ENCODE measurements at regions not wholly inside any gene's neighbourhood (a gene's known extent, or its start where the extent isn't known, plus 50 kb on each side); places are given as distances from the start of the nearest gene placed in this dataset.
"Not testable (repeated sequence)": the region's sequence is repeated elsewhere in the genome, so short reads cannot be mapped to it uniquely, and the experiment has no call there.

GRCh38 chr14:49114161-49114893 lies 471.9 kb downstream of the RPS29 start:
- DNase-seq (ENCODE audit: low spot score): no peak

DNA sequence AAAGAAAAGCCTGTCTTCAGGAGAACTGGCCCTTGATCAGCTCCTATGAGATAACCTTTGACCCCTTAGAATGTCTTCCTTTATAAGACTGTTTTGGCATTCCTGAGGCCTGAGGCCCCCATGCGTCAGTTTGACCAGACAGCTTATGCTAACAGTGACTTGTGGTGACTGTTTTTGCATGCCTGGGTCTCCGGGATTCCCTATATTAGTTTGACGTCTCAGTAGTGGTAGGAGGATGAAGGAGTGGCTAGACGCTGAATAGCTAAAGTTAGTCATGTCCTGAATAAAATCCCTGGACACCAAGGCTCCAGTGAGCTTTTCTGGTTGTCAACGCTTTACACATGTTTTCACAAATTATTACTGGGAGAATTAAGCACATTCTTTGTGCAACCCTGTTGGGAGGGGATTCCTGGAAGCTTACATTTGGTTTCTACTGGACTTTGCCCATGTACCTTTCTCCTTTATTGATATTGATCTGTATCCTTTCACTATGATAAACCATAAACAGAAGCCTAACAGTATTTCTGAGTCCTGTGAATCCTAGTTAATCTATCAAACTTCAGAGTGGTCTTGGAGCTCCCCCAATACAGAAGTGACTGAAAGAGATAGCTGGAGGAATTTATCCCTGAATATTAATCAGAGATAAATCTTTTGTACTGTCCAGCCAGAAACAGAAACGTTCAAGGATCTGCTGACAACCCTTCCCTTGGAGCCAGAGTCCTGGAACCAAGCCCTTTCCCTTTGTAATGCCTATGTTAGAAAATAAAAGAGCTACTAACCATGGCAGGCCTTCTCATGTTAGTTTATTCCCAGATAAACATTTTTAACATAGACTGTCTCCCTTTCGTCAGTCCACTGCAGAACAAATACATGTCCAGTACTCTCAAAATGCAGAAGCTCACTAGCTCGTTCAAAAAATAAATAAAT lies 479.2 kb downstream of the RPS29 start:
- DNase-seq (ENCODE audit: low spot score): no peak

DNA sequence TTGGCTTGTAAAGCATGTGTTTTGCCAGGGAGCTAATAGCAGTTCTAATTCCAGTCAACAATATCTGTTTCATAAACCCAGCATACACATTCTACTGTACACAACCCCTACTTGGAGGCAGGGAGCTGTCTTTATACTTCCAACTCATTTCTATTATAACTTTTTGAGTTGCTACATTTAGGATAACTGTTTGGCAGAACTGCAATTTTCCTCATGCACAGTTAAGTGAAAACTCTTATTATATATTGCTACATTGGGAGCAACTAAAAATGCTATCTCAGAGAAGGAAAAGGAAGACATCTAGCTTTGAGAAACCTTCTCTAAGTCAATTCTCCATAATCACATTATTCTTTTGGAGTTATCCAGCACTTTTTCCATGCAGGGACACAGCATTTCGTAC lies 480.2 kb downstream of the RPS29 start:
- no peak for DNase-seq (ENCODE audit: low spot score)

GRCh38 chr14:49105512-49105911 lies 480.7 kb downstream of the RPS29 start:
- no peak for DNase-seq (ENCODE audit: low spot score)

GRCh38 chr14:49092345-49092744 lies 493.8 kb downstream of the RPS29 start:
- no peak for DNase-seq (ENCODE audit: low spot score)

- DNase-seq (ENCODE audit: low spot score): no peak
Observed at GRCh38 chr14:49089107-49089506, 497.1 kb downstream of the RPS29 start.

DNA sequence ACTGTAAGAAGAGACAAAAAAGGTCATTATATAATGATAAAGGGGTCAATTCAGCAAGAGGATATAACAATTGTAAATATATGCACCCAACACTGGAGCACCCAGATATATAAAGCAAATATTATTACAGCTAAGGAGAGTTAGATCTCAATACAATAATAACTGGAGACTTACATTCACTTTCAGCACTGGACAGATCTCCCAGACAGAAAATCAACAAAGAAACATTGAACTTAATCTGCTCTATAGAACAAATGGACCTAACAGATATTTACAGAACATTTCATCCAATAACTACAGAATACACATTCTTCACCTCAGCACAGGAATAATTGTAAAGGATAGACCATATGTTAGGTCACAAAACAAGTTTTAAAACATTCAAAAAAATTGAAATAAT lies 512.9 kb downstream of the RPS29 start:
- DNase-seq (ENCODE audit: low spot score): not testable (repeated sequence)

GRCh38 chr14:49058511-49058910 lies 527.7 kb downstream of the RPS29 start:
- no peak for DNase-seq (ENCODE audit: low spot score)

DNA sequence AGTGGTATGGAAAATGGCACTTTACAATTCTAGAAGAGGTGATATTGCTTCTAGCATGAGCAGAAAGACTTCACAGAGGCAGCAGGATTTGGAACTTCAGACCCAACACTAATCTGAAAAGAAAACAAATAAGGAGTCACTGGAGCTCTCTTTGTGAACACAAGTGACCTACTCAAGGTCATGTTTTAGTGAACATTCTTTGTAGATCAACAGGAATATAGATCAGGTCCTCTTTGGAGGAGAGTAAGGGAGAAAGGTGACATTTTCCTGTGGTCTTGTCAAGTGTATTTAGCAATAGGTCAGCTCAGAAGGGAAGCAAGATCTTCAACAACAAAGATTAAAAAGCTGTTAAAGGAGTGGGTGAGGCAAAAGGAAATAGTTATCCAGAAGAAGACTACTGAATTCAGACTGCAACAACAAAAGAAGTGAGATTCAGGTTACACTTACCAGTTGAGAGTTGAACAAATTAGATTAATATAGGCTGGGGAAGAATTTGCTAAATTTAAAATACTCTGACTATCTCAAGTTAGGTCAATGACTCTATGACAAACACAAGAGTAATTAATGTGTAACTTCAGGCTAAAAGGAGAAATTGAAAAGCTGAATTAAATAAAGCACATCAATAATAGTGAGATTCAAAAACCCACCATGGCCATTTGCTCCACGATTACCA lies 528.2 kb downstream of the RPS29 start:
- no peak for DNase-seq (ENCODE audit: low spot score)

DNA sequence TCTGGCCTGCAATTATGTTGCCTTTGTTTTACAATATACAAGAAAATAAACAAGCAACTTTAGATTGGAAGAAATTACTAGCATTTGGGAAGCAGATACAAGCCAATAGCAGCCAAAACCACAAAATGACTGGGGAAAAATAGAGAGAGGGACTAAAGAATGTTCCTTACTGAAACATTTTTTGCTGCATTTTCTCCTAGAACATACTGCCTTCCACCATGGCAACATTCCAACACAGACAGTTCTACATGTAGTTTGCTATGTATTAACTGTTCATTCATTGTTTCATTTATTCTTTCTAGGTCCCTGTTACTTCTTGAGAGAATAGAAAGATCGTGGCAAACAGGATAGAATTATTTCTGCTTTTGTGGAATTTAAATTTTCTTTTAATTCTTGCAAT lies 530.2 kb downstream of the RPS29 start:
- no peak for DNase-seq (ENCODE audit: low spot score)

GRCh38 chr14:49052521-49052920 lies 533.7 kb downstream of the RPS29 start:
- no peak for DNase-seq (ENCODE audit: low spot score)

DNA sequence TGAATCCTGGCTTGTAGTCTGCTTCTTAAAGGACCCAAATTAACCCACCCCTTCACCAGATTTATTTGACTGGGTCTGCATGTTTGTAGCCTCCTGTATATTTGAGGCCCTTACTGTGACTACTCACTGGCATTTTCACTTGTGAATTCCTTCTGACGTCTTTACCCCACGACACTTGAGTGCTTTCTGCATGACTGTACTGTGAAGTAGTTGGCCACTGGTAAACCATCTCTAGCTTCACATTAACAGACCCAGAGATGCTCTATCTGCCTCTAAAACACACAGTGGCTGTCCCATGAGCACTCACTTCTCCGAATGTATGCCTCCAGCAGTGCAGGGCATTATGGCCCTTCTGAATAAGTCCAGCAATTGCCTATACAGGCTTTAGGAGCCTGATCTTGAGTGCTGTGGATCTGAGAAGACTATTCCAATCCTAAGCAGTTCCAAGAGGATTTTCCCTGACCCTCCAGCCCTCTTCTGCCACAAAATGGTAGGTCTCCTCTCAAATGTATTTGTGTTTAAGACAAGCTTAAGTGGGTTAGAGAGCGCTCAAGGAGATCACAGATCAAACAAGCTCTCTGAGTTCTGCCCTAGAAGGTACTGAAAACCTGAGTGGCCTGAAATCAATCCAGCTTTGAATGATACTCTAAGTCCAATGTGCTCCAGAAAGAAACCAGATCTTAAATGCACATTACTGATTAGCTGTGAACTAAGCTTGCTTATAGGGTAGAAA lies 534.7 kb downstream of the RPS29 start:
- DNase-seq (ENCODE audit: low spot score): no peak

- no peak for DNase-seq (ENCODE audit: low spot score)
Observed at GRCh38 chr14:49050822-49051221, 535.4 kb downstream of the RPS29 start.

DNA sequence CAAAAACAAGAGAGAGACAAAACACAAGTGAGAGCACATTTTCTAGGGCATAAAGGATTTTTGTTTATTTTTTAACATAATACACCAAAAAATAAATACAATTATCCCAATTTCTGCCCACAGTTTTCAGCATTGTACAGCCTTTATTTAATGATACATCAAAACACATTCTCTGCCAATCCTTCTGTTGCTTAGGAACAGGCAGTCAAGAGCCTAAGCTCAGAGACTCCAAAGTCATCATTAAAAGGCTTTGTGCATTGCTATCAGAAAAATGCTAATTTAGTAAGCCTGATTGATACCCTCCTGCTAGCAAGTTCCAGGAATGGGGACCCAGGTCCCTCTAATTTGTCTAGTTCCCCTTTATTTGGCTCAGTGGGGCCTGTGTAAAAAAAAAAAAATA lies 536.5 kb downstream of the RPS29 start:
- no peak for DNase-seq (ENCODE audit: low spot score)

- no peak for DNase-seq (ENCODE audit: low spot score)
Observed at GRCh38 chr14:49044981-49045380, 541.2 kb downstream of the RPS29 start.

DNA sequence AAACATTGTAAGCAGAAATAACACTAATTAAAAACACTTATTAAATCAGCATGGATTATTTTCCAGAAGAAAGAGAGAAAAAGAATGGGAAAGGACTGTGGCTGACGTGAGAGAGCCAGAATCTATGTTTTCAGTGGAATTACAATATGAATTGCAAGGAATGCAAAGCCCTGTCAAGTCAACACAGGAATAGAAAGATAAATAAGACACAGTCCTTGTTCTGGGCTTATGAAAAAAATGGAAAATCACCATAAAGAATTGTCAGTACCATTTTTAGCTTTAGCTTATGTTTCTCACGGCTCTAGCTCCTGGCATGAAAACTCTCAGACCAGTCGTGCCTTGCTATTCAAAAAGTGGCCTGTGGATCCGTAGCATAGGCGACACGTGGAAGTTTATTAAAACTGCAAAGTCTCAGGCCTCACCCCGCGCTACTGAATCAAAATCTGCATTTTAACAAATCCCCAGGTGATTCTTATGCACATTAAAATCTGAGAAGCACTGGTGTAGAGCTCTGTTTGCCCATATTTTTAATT lies 549.1 kb downstream of the RPS29 start:
- DNase-seq (ENCODE audit: low spot score): no peak

DNA sequence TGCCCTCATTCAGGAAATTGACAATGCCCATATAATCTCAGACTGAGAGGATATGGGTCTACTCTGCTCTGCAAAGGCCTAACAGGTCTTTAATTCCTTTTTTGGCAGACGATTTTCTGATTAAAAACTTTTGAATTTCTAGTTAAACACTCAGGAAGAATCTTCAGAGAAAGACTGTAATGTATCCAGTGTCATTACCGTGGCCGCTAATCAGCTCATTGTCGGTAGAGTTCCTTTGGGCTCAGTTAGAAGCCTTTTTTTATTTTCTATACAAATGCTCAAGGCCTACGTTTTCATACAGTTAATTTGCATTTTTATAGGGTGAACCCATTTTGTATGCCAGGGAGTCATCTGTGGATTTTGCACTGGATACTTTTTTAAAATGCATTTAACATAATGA lies 549.9 kb downstream of the RPS29 start:
- DNase-seq (ENCODE audit: low spot score): no peak

DNA sequence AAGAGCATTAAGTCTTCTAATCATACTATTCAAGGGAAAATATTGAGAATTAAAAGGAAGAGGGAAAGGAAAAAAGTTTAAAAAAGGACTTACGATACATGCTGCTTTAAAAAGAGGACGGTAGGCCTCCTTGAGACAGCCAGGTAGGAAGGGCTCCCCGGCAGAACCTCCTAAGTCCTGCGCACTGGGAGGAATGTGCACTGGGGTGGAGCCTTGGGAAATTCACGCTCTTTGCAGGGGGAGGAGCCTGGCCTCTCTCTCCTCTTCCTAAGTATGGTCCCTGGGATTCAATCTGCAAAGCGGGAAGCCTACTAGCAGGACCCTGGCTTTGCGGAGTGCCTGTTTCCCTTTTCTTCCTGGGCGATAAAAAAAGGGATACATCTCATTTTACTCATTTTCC lies 553.0 kb downstream of the RPS29 start:
- no peak for DNase-seq (ENCODE audit: low spot score)

DNA sequence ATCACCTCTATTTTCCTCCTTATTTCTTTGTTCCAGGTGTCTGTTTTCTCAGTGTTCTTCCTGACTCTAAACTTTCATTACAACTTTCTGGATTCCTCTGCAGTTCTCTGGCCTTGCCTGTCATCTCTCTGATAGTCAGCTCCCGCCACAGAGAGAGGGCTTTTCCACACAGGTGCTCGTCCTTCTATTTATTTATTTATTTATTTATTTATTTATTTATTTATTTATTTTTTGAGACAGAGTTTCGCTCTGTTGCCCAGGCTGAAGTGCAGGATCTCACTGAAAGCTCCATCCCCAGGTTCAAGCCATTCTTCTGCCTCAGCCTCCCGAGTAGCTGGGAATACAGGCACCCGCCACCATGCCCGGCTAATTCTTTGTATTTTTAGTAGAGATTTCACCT lies 554.5 kb downstream of the RPS29 start:
- not testable (repeated sequence) for DNase-seq (ENCODE audit: low spot score)

DNA sequence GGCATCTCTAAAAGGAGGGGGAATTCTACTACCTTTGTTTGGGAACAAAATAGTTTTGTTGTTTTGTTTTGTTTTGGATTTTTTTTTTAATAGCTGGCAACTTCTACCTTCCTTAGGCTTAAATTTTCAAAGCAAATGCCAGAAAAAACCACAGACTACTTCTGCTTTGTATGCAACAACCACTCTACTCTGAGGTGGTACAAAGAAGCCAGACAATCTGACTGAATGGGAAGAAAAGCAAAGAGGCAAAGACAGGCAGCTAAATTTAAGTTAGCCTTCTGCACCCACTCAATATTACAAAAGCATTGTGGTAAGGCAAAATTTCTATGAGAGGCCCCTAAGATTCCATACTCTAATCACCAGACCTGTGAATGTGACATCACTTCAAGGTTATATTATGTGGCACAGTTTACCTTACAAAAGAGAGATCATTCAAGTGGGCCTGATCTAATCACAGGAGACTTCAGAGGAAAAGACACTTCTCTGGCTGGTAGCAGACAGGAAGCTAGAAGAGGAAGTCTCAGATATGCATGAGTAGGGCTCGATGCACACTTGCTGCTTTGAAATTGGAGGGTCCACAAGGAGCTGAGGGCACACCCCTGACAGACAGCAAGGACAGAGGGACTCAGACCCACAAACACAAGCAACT lies 566.6 kb downstream of the RPS29 start:
- DNase-seq (ENCODE audit: low spot score): no peak

DNA sequence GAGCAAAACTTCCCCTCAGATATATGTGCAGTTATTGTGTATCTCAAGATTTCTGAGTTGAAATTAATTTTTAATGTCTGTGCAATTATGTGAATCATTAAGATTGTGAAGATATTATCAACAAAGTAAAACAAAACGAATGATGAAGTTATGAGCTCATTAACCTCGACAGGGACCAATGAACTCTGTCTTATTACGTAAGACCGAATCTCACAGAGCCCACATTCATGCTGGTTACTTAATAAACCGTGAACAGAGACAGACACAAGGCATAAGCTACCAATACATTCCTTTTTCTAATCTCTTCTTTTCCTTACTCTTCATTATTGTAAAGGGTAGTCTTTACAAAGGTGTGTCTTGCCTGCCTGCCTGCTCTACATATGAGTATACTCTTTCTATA lies 568.7 kb downstream of the RPS29 start:
- no peak for DNase-seq (ENCODE audit: low spot score)

Data from mucosa of gallbladder (tissue), 1 donor.